HG03442 (cell line): ENCODE measurements at regions not wholly inside any gene's neighbourhood (a gene's known extent, or its start where the extent isn't known, plus 50 kb on each side); places are given as distances from the start of the nearest gene placed in this dataset.
"Not testable (repeated sequence)": the region's sequence is repeated elsewhere in the genome, so short reads cannot be mapped to it uniquely, and the experiment has no call there.

Experiments
- ATAC-seq: cut with Tn5 transposase; IDR thresholded peaks from one replicate; pipeline ENCODE4 v1.9.1; 2021; ENCODE audit warnings: mild to moderate bottlenecking, moderate library complexity; ENCODE audit not compliant: unreplicated experiment

- ATAC-seq: no peak
These were observed 126.6 kb upstream of the PRKCQ start for GRCh38 chr10:6706725-6707124.

DNA sequence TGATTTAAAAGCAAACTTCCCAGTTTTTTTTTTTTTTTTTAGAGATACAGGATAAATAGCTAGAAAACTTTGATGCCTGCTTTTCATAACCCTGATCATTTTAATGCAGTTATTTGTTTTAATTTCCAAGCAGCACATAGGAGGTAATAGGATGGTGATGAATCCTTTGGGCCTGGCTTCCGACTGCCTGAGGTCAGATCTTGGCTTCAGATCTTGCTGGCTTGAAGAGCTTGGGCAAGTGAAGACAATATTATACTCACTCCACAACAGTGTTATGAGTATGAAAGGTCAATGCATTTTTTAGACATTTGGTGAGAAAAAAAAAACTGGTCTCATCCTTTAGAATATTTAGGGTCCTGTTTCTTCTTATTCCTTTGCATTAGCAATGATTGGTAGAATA is 124.8 kb upstream of the PRKCQ start:
- no peak for ATAC-seq

DNA sequence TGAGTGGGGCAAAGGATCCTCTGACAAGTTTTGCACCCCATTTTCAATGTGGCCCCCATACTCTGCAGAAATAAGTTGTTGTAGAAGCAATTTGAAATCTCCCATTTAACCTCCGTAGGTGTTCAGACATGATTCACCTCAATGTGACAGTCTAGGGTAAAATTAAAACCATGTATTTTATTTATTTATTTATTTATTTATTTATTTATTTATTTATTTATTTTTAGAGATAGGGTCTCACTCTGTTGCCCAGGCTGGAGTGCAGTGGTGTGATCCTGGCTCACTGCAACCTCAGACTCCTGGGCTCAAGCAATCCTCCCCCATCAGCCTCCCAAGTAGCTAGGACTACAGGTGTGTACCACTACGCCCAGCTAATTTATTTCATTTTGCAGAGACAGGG is 122.8 kb upstream of the PRKCQ start:
- ATAC-seq: not testable (repeated sequence)

DNA sequence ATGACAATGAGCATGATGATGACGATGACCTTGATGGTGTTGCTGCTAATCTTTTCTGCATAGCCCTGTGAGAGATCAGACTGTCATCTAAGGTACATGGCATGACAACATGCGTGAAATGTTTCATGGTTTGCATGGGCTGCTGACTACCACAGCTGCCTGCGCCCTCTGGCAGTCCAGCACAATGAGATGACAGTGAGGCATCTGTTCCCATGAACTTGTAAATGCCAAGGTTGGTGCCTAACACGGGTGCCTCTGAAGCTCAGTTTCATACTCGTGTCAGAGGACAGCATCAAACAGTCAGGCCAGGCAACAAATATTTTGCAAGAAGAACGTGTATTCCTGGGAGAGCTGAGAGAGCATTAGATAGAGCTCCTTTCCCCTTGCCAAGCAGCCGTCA is 122.0 kb upstream of the PRKCQ start:
- ATAC-seq: no peak

- no peak for ATAC-seq
These were observed 121.2 kb upstream of the PRKCQ start for GRCh38 chr10:6701289-6701688.

DNA sequence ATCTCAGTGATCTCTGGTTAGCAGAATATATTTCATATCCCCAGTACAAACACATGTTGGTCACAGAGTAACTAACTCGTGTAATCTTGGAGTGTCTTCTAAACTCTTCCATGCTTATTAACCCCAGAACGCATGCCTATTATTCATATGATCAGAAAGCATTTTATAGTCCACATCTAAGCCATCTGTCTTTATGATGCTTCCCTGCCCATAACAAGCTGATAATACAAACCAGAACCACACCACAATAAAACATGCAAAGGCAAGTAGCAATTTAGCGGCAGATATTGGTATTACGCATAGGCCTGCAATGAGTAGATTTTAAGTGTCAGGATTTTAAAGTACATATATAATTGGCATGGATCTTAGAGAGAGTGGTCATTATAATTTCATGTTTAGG is 120.0 kb upstream of the PRKCQ start:
- no peak for ATAC-seq

DNA sequence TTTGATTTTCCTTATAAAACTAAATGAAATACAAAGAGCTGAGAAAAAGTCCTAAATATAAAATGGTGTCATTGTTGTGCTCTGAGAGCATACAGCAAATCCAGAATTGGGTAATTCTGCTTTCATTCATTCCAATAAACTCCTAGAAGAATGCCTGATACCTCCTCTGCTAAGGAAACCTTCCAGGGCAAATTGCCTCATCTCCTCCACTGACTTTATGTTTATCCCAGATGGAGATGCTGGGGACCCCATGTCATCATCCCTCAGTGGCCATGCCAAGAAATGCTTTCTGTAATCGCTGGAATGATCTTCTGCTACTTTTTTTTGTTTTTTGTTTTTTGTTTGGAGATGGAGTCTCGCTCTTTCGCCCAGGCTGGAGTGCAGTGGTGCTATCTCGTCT is 119.3 kb upstream of the PRKCQ start:
- ATAC-seq: no peak

DNA sequence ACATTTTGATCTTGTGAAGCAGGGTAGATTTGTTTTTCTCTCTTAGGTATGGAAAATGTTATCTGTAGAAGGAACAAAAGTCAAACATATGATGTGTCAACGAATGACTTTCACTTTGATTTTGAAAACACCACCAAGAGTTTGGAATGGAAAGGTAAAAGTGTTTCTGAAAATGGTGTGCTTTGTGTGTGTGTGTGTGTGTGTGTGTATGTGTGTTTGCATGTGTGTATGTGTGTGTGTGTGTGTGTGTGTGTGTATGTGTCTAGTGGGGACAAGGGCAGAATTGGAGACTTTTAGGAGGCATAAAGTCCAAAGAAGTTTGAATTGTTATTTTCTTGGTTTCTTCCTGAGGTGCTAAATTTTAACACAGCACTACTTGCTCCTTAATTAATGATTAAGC is 115.4 kb upstream of the PRKCQ start:
- no peak for ATAC-seq

DNA sequence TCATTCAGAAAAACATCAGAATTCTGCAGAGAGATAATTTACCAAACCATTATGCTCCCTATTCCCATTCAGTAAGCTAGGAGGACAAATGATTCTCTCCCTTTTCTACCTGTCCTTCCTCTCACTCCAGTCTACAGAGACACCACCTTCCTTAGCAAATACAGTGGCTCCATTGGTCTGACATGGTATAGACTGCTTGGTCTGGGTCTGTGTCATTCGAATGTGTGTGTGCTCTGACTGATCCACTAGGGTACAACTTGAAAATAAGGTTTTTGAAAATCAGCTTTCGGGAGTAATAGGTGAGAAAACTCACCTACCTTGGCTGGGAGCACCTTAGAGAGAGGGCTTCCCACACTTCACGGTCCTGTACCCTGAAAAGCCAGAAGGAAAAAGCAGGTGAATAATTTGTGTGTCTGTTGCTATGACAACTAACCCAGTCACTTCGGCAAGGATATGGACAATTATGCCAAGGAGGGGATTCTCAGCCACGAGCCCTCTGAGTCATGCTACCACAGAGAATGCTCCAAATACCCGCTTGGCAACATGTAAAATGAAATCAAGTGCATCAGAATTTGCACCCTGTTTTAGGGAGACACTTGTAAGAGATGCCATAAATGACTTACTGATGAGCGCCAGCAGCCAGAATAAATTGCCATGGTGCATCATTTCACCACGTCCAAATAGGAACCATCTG is 114.5 kb upstream of the PRKCQ start:
- no peak for ATAC-seq

- no peak for ATAC-seq
These were observed 112.8 kb upstream of the PRKCQ start for GRCh38 chr10:6692856-6693255.

DNA sequence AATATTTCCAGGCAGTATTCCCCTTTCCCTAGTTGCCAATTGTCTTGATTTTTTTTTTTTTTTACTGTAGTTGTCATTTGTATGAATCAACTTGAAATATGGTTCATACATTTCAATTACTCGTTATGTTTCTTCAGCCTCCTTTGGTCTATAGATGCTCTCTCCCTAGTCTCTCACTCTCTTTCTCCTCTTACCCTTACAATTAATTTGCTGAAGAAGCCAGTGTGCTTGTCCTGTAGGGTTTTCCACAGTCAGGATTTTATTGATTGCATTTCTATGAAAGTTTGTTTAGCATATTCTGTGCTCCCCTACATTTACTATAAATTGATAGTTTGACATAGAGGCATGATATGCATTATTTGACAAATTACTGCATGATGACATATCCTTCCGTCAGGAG is 112.0 kb upstream of the PRKCQ start:
- no peak for ATAC-seq

GRCh38 chr10:6689036-6689435 is 109.0 kb upstream of the PRKCQ start:
- ATAC-seq: no peak

GRCh38 chr10:6680735-6681134 is 100.7 kb upstream of the PRKCQ start:
- no peak for ATAC-seq

- no peak for ATAC-seq
These were observed 98.9 kb upstream of the PRKCQ start for GRCh38 chr10:6678956-6679355.

GRCh38 chr10:6678211-6678803 is 98.2 kb upstream of the PRKCQ start:
- no peak for ATAC-seq

GRCh38 chr10:6677129-6677528 is 97.1 kb upstream of the PRKCQ start:
- not testable (repeated sequence) for ATAC-seq

- ATAC-seq: no peak
These were observed 94.2 kb upstream of the PRKCQ start for GRCh38 chr10:6674291-6674690.

GRCh38 chr10:6671976-6672375 is 91.9 kb upstream of the PRKCQ start:
- no peak for ATAC-seq

DNA sequence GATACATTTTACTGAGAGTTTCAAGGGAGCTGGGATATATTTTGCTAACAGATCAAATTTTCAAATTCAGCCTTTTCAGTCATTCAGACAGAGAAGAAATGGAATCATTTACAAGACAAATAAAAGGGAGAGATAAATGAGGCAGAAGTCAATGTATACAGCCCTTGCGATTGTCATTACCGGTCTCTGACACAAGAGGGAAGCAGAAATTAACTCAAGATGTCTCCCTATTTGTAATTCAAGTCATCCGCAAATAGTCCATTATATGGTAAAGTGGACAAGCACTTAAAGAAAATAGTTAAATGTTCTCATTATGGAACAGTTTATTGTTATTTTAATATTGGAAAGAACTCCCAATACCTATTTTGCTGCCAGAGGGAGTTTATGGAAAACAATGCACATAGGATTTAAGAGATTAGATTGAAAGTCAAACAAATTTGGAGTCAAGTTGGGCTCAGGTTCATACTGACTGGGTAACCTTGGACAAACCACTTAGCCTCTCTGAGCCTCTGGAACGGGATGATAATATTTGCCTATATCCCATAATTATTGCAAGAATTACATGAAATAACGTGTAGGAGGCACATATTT is 89.3 kb upstream of the PRKCQ start:
- ATAC-seq: no peak

GRCh38 chr10:6667679-6668270 is 87.7 kb upstream of the PRKCQ start:
- ATAC-seq: no peak

- no peak for ATAC-seq
These were observed 87.1 kb upstream of the PRKCQ start for GRCh38 chr10:6667150-6667549.

GRCh38 chr10:6665847-6666246 is 85.8 kb upstream of the PRKCQ start:
- ATAC-seq: no peak
